Endodermal cell (in vitro differentiated cells): ENCODE measurements at regions not wholly inside any gene's neighbourhood (a gene's known extent, or its start where the extent isn't known, plus 50 kb on each side); places are given as distances from the start of the nearest gene placed in this dataset.

Experiments
- DNase-seq: peaks from one replicate; pipeline ENCODE4 v3.0.0-alpha.2; 2017
- H3K27ac ChIP-seq: 2 replicates; pipeline ENCODE4 v1.5.1; 2013; ENCODE audit warnings: mild to moderate bottlenecking, low read depth, low read length, moderate library complexity
- H3K27me3 ChIP-seq: 2 replicates; pipeline ENCODE4 v1.6.1; 2013; ENCODE audit warnings: mild to moderate bottlenecking, low read length, moderate library complexity; ENCODE audit not compliant: insufficient read depth, control insufficient read depth, poor library complexity, severe bottlenecking
- H3K36me3 ChIP-seq: 2 replicates; pipeline ENCODE4 v1.7.0; 2013; ENCODE audit warnings: mild to moderate bottlenecking, low read length, moderate library complexity; ENCODE audit not compliant: control insufficient read depth, insufficient read depth
- H3K4me1 ChIP-seq: one replicate; pipeline ENCODE4 v1.7.0; 2013; ENCODE audit warnings: low read length; ENCODE audit not compliant: control insufficient read depth, insufficient read depth
- H3K4me3 ChIP-seq: 2 replicates; pipeline ENCODE4 v1.5.1; 2013; ENCODE audit warnings: mild to moderate bottlenecking, low read length, moderate library complexity
- H3K9ac ChIP-seq: 2 replicates; pipeline ENCODE4 v1.6.1; 2013; ENCODE audit warnings: mild to moderate bottlenecking, low read length, moderate library complexity; ENCODE audit not compliant: poor library complexity, severe bottlenecking; ENCODE audit errors: extremely low read depth
- H3K9me3 ChIP-seq: 2 replicates; pipeline ENCODE4 v1.6.1; 2013; ENCODE audit warnings: mild to moderate bottlenecking, low read length, moderate library complexity; ENCODE audit not compliant: control insufficient read depth
- H3K27ac Mint-ChIP-seq: 2 replicates; pipeline ENCODE4 v1.8.0; 2020; ENCODE audit warnings: mixed read lengths
- H3K27me3 Mint-ChIP-seq: 2 replicates; pipeline ENCODE4 v1.8.0; 2021; ENCODE audit warnings: mild to moderate bottlenecking, mixed read lengths; ENCODE audit not compliant: insufficient read depth
- H3K36me3 Mint-ChIP-seq: 2 replicates; pipeline ENCODE4 v1.8.0; 2020; ENCODE audit warnings: low read depth, mixed read lengths
- H3K4me1 Mint-ChIP-seq: 2 replicates; pipeline ENCODE4 v1.8.0; 2020; ENCODE audit warnings: mixed read lengths
- H3K4me3 Mint-ChIP-seq: 2 replicates; pipeline ENCODE4 v1.8.0; 2020; ENCODE audit warnings: mild to moderate bottlenecking, moderate library complexity, mixed read lengths
- H3K9me3 Mint-ChIP-seq: 2 replicates; pipeline ENCODE4 v1.8.0; 2020; ENCODE audit warnings: mild to moderate bottlenecking, mixed read lengths
- CTCF ChIP-seq: fragments of 200-600 bp; sonication (generic); conservative IDR thresholded peaks from 2 replicates; pipeline ENCODE4 v1.5.0; 2021; ENCODE audit warnings: antibody characterized with exemption, mild to moderate bottlenecking
- WGBS, 2 experiments: methylation state at CpG; one replicate each; pipeline versions ENCODE4 v1.1.5 to v1.1.7; 2013; ENCODE audit warnings: missing lambda C conversion rate in 2 of 2, mixed read lengths in 1 of 2; ENCODE audit not compliant: insufficient coverage in 1 of 2, insufficient read length in 1 of 2; 5-methylcytosine and 5-hydroxymethylcytosine counted together

- 85 to 91% methylated on average over 4 to 5 of the region's 5 CpGs for WGBS, 2 experiments
- no peak overlapping the region for H3K27ac ChIP-seq
- H3K9ac ChIP-seq, result no peak overlapping the region
- H3K27me3 ChIP-seq, result no peaks in the 10 kb centered on the region
- H3K4me1 ChIP-seq, result no peaks in the 10 kb centered on the region
- Mint-ChIP-seq H3K9me3 (no peaks in the 10 kb centered on the region), H3K4me1 (no peaks in the 10 kb centered on the region), H3K27ac (no peak overlapping the region), H3K36me3 (no peaks in the 10 kb centered on the region), H3K27me3 (peaks cover under 1% of the 10 kb centered on the region), H3K4me3 (no peak overlapping the region)
- DNase-seq, result peak; percentile 78
- H3K9me3 ChIP-seq, result no peaks in the 10 kb centered on the region
- H3K4me3 ChIP-seq, result no peak overlapping the region
- no peaks in the 10 kb centered on the region for H3K36me3 ChIP-seq
- peak; percentile 75 for TF ChIP-seq CTCF
Measured at GRCh38 chr10:47111329-47111862, 188.6 kb upstream of the GDF10 start.

- Mint-ChIP-seq H3K9me3 (no peaks in the 10 kb centered on the region), H3K27ac (no peak overlapping the region), H3K36me3 (no peaks in the 10 kb centered on the region), H3K4me1 (no peaks in the 10 kb centered on the region), H3K4me3 (no peak overlapping the region), H3K27me3 (peaks cover 2% of the 10 kb centered on the region)
- H3K27ac ChIP-seq, result no peak overlapping the region
- WGBS, 2 experiments, result 77 to 85% methylated on average over 4 of the region's 4 CpGs
- no peaks in the 10 kb centered on the region for H3K4me1 ChIP-seq
- no peak for TF ChIP-seq CTCF
- H3K4me3 ChIP-seq, result no peak overlapping the region
- H3K27me3 ChIP-seq, result no peaks in the 10 kb centered on the region
- no peak overlapping the region for H3K9ac ChIP-seq
- no peak for DNase-seq
- no peaks in the 10 kb centered on the region for H3K36me3 ChIP-seq
- no peaks in the 10 kb centered on the region for H3K9me3 ChIP-seq
Measured at GRCh38 chr10:47112612-47113011, 187.4 kb upstream of the GDF10 start.

- no peak for TF ChIP-seq CTCF
- H3K27ac Mint-ChIP-seq, result no peak overlapping the region
- whole genome bisulfite sequencing, 2 experiments, result 83 to 86% methylated on average over 1 to 3 of the region's 4 CpGs
- Histone ChIP-seq H3K27ac (no peak overlapping the region), H3K36me3 (no peaks in the 10 kb centered on the region), H3K4me3 (no peak overlapping the region), H3K9ac (no peak overlapping the region), H3K4me1 (no peaks in the 10 kb centered on the region), H3K27me3 (no peaks in the 10 kb centered on the region), H3K9me3 (no peaks in the 10 kb centered on the region)
- no peaks in the 10 kb centered on the region for H3K4me1 Mint-ChIP-seq
- peaks cover 2% of the 10 kb centered on the region for H3K27me3 Mint-ChIP-seq
- no peaks in the 10 kb centered on the region for H3K9me3 Mint-ChIP-seq
- no peak overlapping the region for H3K4me3 Mint-ChIP-seq
- DNase-seq, result peak; percentile 24
- H3K36me3 Mint-ChIP-seq, result no peaks in the 10 kb centered on the region
Measured at GRCh38 chr10:47113907-47114500, 186.0 kb upstream of the GDF10 start.
